ENCODE measurements at regions not wholly inside any gene's neighbourhood (a gene's known extent, or its start where the extent isn't known, plus 50 kb on each side); places are given as distances from the start of the nearest gene placed in this dataset.
"Not testable (repeated sequence)": the region's sequence is repeated elsewhere in the genome, so short reads cannot be mapped to it uniquely, and the experiment has no call there.

GRCh38 chr14:59037086-59037485 lies 151.4 kb upstream of the DAAM1 start:
- in situ Hi-C loops (cut with MboI; ENCODE audit: low sequenced_read_pairs): no loop called here

GRCh38 chr14:59037620-59038019 lies 150.8 kb upstream of the DAAM1 start:
- in situ Hi-C loops (cut with MboI; ENCODE audit: low sequenced_read_pairs): no loop called here

- in situ Hi-C loops (cut with MboI; ENCODE audit: low sequenced_read_pairs): no loop called here
Observed at GRCh38 chr14:59038746-59039145, 149.7 kb upstream of the DAAM1 start.

- in situ Hi-C loops (cut with MboI; ENCODE audit: low sequenced_read_pairs): no loop called here
Observed at GRCh38 chr14:59041308-59041707, 147.2 kb upstream of the DAAM1 start.

- in situ Hi-C loops (cut with MboI; ENCODE audit: low sequenced_read_pairs): no loop called here
Observed at GRCh38 chr14:59044707-59045106, 143.8 kb upstream of the DAAM1 start.

GRCh38 chr14:59046746-59047145 lies 141.7 kb upstream of the DAAM1 start:
- in situ Hi-C loops (cut with MboI; ENCODE audit: low sequenced_read_pairs): no loop called here

- in situ Hi-C loops (cut with MboI; ENCODE audit: low sequenced_read_pairs): no loop called here
Observed at GRCh38 chr14:59055006-59055405, 133.5 kb upstream of the DAAM1 start.

- in situ Hi-C loops (cut with MboI; ENCODE audit: low sequenced_read_pairs): no loop called here
Observed at GRCh38 chr14:59055439-59056045, 132.9 kb upstream of the DAAM1 start.

- in situ Hi-C loops (cut with MboI; ENCODE audit: low sequenced_read_pairs): no loop called here
Observed at GRCh38 chr14:59057551-59057950, 130.9 kb upstream of the DAAM1 start.

- in situ Hi-C loops (cut with MboI; ENCODE audit: low sequenced_read_pairs): not testable (repeated sequence)
Observed at GRCh38 chr14:59058776-59059175, 129.7 kb upstream of the DAAM1 start.

- in situ Hi-C loops (cut with MboI; ENCODE audit: low sequenced_read_pairs): no loop called here
Observed at GRCh38 chr14:59060841-59061240, 127.6 kb upstream of the DAAM1 start.

- in situ Hi-C loops (cut with MboI; ENCODE audit: low sequenced_read_pairs): no loop called here
Observed at GRCh38 chr14:59061292-59061691, 127.2 kb upstream of the DAAM1 start.

GRCh38 chr14:59063259-59063658 lies 125.2 kb upstream of the DAAM1 start:
- in situ Hi-C loops (cut with MboI; ENCODE audit: low sequenced_read_pairs): no loop called here

- in situ Hi-C loops (cut with MboI; ENCODE audit: low sequenced_read_pairs): no loop called here
Observed at GRCh38 chr14:59067127-59067894, 121.2 kb upstream of the DAAM1 start.

- in situ Hi-C loops (cut with MboI; ENCODE audit: low sequenced_read_pairs): no loop called here
Observed at GRCh38 chr14:59069163-59069854, 119.2 kb upstream of the DAAM1 start.

- in situ Hi-C loops (cut with MboI; ENCODE audit: low sequenced_read_pairs): no loop called here
Observed at GRCh38 chr14:59075506-59075905, 113.0 kb upstream of the DAAM1 start.

GRCh38 chr14:59081720-59082119 lies 106.7 kb upstream of the DAAM1 start:
- in situ Hi-C loops (cut with MboI; ENCODE audit: low sequenced_read_pairs): no loop called here

GRCh38 chr14:59085207-59085739 lies 103.2 kb upstream of the DAAM1 start:
- in situ Hi-C loops (cut with MboI; ENCODE audit: low sequenced_read_pairs): no loop called here

GRCh38 chr14:59086241-59086882 lies 102.1 kb upstream of the DAAM1 start:
- in situ Hi-C loops (cut with MboI; ENCODE audit: low sequenced_read_pairs): no loop called here

- in situ Hi-C loops (cut with MboI; ENCODE audit: low sequenced_read_pairs): no loop called here
Observed at GRCh38 chr14:59087240-59087639, 101.2 kb upstream of the DAAM1 start.

GRCh38 chr14:59087711-59088110 lies 100.8 kb upstream of the DAAM1 start:
- in situ Hi-C loops (cut with MboI; ENCODE audit: low sequenced_read_pairs): no loop called here
